NB4 (cell line): ENCODE measurements at regions not wholly inside any gene's neighbourhood (a gene's known extent, or its start where the extent isn't known, plus 50 kb on each side); places are given as distances from the start of the nearest gene placed in this dataset.

Source experiments
- MYC ChIP-seq: IDR thresholded peaks from 2 replicates; pipeline ENCODE4 v1.6.1; 2011; ENCODE audit warnings: low read depth, low read length
- POLR2A ChIP-seq: IDR thresholded peaks from 2 replicates; pipeline ENCODE4 v1.6.1; 2011; ENCODE audit warnings: mild to moderate bottlenecking; ENCODE audit not compliant: insufficient read length; ENCODE audit errors: extremely low read depth
- TF ChIP-seq, protein P1 (sequence below): IDR thresholded peaks from one replicate; pipeline ENCODE4 v1.5.1; 2012; ENCODE audit warnings: low read depth, low read length

DNA sequence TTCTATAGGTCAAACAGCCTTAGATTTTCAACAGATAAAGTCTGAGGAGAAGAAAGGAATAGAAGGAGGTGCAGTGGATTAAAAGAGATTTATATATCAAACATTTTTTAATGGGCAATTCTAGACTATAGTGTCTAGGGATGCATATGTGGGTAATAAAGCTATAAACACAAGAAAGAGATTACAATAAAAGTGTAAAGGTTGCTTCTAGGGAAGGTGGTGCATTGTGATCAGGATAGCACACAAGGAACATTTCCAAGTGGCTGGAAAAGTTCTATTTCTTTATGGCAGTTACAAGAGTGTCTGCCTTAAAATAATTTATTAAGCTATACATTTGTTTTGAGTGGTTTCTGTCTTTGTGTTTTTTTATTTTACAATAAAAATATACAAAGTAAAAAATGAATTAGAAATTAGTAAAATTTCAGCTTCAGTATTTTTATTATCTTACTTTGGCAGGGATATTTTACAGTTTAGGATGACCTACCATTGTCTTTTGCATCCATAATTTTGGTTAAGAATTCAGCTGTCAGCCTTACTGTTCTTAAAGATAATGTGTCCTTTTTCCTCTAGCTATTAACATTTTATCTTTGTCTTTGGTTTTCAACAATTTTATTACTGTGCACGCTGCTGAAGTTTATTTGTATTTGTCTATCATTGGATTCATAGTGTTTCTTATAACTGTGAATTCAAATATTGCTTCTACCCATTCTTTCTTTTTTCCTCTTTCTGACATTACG, 221.8 kb downstream of the LACC1 start:
- TF ChIP-seq, protein P1, sequence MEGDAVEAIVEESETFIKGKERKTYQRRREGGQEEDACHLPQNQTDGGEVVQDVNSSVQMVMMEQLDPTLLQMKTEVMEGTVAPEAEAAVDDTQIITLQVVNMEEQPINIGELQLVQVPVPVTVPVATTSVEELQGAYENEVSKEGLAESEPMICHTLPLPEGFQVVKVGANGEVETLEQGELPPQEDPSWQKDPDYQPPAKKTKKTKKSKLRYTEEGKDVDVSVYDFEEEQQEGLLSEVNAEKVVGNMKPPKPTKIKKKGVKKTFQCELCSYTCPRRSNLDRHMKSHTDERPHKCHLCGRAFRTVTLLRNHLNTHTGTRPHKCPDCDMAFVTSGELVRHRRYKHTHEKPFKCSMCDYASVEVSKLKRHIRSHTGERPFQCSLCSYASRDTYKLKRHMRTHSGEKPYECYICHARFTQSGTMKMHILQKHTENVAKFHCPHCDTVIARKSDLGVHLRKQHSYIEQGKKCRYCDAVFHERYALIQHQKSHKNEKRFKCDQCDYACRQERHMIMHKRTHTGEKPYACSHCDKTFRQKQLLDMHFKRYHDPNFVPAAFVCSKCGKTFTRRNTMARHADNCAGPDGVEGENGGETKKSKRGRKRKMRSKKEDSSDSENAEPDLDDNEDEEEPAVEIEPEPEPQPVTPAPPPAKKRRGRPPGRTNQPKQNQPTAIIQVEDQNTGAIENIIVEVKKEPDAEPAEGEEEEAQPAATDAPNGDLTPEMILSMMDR = no peak
- TF ChIP-seq POLR2A (no peak), MYC (no peak)
